Glomerular visceral epithelial cell (primary cell): ENCODE measurements at regions not wholly inside any gene's neighbourhood (a gene's known extent, or its start where the extent isn't known, plus 50 kb on each side); places are given as distances from the start of the nearest gene placed in this dataset.
"Not testable (repeated sequence)": the region's sequence is repeated elsewhere in the genome, so short reads cannot be mapped to it uniquely, and the experiment has no call there.

ENCODE experiments used
- DNase-seq: peaks from one replicate; pipeline ENCODE4 v3.0.0-alpha.2; 2016; ENCODE audit errors: extremely low spot score

- no peak for DNase-seq
Measured at GRCh38 chr12:78501825-78502224, 362.7 kb upstream of the SYT1 start.

- no peak for DNase-seq
Measured at GRCh38 chr12:78519422-78519821, 345.2 kb upstream of the SYT1 start.

- DNase-seq = no peak
Measured at GRCh38 chr12:78530100-78530765, 334.3 kb upstream of the SYT1 start.

- no peak for DNase-seq
Measured at GRCh38 chr12:78531831-78532458, 332.6 kb upstream of the SYT1 start.

GRCh38 chr12:78534311-78534710 lies 330.3 kb upstream of the SYT1 start:
- no peak for DNase-seq

- no peak for DNase-seq
Measured at GRCh38 chr12:78540606-78541336, 323.8 kb upstream of the SYT1 start.

- DNase-seq = no peak
Measured at GRCh38 chr12:78550831-78551230, 313.7 kb upstream of the SYT1 start.

GRCh38 chr12:78555802-78556201 lies 308.8 kb upstream of the SYT1 start:
- DNase-seq = no peak

GRCh38 chr12:78556651-78557050 lies 307.9 kb upstream of the SYT1 start:
- no peak for DNase-seq

- no peak for DNase-seq
Measured at GRCh38 chr12:78559416-78559815, 305.2 kb upstream of the SYT1 start.

GRCh38 chr12:78559886-78560285 lies 304.7 kb upstream of the SYT1 start:
- no peak for DNase-seq

- DNase-seq = no peak
Measured at GRCh38 chr12:78560633-78561032, 303.9 kb upstream of the SYT1 start.

GRCh38 chr12:78562368-78563205 lies 302.0 kb upstream of the SYT1 start:
- DNase-seq = peak; percentile 1

- no peak for DNase-seq
Measured at GRCh38 chr12:78563826-78564225, 300.7 kb upstream of the SYT1 start.

GRCh38 chr12:78566456-78566855 lies 298.1 kb upstream of the SYT1 start:
- DNase-seq = no peak

GRCh38 chr12:78568321-78569020 lies 296.1 kb upstream of the SYT1 start:
- DNase-seq = peak; percentile 66

- DNase-seq = peak; percentile 1
Measured at GRCh38 chr12:78571953-78572352, 292.6 kb upstream of the SYT1 start.

- not testable (repeated sequence) for DNase-seq
Measured at GRCh38 chr12:78575208-78575607, 289.4 kb upstream of the SYT1 start.

- no peak for DNase-seq
Measured at GRCh38 chr12:78579846-78580245, 284.7 kb upstream of the SYT1 start.

- DNase-seq = no peak
Measured at GRCh38 chr12:78580296-78580695, 284.3 kb upstream of the SYT1 start.

- peak; percentile 21 for DNase-seq
Measured at GRCh38 chr12:78584695-78585094, 279.9 kb upstream of the SYT1 start.
